ENCODE measurements at regions not wholly inside any gene's neighbourhood (a gene's known extent, or its start where the extent isn't known, plus 50 kb on each side); places are given as distances from the start of the nearest gene placed in this dataset.

GRCh38 chrX:80879143-80879542 lies 69.5 kb upstream of the BRWD3 start:
- TF ChIP-seq CTCF (conservative IDR thresholded peaks at IDR 0.05 in 1 of 2, IDR thresholded peaks at IDR 0.05 in 1 of 2; ENCODE audit: extremely low read depth in 1 of 2, insufficient read depth in 1 of 2, low read depth in 1 of 2, low read length in 2 of 2) = no peak
- no peak for TF ChIP-seq EZH2 (IDR thresholded peaks at IDR 0.05; ENCODE audit: borderline replicate concordance, low read length)

Measured in mammary epithelial cell (primary cell).